Fibroblast of the aortic adventitia (primary cell): ENCODE measurements at regions not wholly inside any gene's neighbourhood (a gene's known extent, or its start where the extent isn't known, plus 50 kb on each side); places are given as distances from the start of the nearest gene placed in this dataset.

ENCODE experiments used
- DNase-seq: peaks from one replicate; pipeline ENCODE4 v3.0.0-alpha.2; 2010; ENCODE audit warnings: low read depth
- H3K4me3 ChIP-seq: 2 replicates; pipeline ENCODE4 v1.5.1; 2011; ENCODE audit warnings: low read depth, mild to moderate bottlenecking, control low read depth, low read length, moderate library complexity
- TF ChIP-seq, protein P1 (sequence below): IDR thresholded peaks from 2 replicates; pipeline ENCODE4 v1.5.1; 2011; ENCODE audit warnings: mild to moderate bottlenecking, low read length, control low read depth, inconsistent platforms; ENCODE audit not compliant: insufficient read depth

DNA sequence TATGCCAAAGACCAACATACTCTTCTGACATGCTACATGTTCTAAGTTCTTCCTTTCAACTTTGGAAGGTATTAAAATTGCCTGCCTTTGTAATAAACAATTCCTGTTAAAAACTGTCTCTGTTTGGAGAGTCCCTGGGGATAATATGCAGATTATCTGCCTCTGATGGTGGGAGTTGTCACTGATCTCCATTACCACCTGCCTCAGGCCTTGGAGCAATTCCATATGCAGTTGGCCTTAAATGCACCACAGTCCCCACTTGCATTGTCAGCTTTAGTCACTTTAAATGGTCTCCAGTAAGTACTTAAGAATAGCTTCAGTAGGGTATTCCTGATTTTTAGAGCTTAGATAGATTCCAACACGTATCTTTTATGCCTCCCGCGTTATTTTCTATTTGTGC, 121.1 kb upstream of the GOLIM4 start:
- no peak for DNase-seq
- TF ChIP-seq, protein P1, sequence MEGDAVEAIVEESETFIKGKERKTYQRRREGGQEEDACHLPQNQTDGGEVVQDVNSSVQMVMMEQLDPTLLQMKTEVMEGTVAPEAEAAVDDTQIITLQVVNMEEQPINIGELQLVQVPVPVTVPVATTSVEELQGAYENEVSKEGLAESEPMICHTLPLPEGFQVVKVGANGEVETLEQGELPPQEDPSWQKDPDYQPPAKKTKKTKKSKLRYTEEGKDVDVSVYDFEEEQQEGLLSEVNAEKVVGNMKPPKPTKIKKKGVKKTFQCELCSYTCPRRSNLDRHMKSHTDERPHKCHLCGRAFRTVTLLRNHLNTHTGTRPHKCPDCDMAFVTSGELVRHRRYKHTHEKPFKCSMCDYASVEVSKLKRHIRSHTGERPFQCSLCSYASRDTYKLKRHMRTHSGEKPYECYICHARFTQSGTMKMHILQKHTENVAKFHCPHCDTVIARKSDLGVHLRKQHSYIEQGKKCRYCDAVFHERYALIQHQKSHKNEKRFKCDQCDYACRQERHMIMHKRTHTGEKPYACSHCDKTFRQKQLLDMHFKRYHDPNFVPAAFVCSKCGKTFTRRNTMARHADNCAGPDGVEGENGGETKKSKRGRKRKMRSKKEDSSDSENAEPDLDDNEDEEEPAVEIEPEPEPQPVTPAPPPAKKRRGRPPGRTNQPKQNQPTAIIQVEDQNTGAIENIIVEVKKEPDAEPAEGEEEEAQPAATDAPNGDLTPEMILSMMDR, result no peak
- no peak overlapping the region for H3K4me3 ChIP-seq

DNA sequence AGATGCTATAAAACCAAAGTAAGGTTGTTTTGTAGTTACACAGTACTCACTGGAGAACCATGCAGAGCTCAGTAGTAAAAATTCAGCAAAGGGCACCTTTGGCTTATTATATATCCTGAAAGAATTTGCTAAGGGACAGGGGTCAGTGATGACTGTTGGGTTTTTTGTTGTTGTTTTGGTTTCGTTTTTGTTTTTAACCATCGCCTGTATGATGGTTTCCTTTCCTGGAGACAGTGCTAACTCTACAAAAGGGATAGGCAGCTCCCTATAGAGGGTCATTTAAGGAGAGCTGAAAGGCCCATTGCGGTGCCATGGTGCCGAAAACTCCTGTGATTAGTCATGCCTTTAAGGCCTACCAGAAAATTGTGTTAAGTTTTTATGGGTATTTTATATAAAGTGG, 118.2 kb upstream of the GOLIM4 start:
- DNase-seq, result no peak
- TF ChIP-seq, protein P1, result no peak
- no peak overlapping the region for H3K4me3 ChIP-seq

DNA sequence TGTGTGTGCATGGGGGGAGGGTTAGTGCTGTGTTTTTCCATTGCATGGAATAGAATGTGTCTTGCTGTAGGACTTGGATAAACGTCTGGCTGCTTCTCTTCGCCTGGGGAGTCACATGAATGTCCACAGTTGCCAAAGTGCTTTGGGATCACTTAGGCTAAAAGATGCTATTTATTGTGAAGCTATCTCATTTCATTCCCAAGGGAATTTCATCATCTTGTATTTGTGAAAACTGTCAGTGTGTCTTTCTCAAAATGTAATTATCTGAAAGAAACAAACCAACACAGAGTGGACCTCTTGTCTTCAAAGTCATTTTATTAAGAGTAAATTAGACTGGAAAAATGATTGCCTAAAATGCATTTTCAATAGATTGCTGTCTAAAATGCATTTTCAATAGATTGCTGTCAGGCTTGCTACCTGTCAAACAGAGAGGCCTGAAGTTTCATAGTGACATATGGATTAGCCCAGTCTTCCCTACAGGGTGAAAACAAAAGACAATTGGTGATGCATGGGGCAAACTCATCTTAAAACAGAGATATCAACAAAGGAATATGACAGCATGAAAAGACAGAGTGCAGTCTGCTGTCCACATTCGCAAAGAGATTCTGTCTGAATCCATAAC, 117.1 kb upstream of the GOLIM4 start:
- TF ChIP-seq, protein P1, result no peak
- H3K4me3 ChIP-seq, result no peak overlapping the region
- DNase-seq, result no peak

DNA sequence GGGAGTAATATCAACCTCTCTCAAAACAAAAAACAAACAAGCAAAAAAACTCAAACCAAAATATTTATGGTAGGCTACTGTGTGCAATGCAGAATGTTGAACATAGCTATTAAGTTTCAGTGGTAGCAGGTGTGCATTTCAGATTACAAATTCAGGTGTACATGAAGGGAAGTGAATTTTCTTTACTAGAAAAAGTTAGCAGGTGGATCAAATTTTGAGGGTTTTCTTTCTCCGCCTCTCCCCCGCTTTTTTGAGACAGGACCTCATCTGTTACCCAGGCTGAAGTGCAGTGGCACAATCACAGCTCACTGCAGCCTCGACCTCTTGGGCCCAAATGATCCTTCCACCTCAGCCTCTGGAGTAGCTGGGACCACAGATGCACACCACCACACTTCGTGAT, 109.7 kb upstream of the GOLIM4 start:
- H3K4me3 ChIP-seq, result no peak overlapping the region
- TF ChIP-seq, protein P1, result no peak
- DNase-seq, result no peak

DNA sequence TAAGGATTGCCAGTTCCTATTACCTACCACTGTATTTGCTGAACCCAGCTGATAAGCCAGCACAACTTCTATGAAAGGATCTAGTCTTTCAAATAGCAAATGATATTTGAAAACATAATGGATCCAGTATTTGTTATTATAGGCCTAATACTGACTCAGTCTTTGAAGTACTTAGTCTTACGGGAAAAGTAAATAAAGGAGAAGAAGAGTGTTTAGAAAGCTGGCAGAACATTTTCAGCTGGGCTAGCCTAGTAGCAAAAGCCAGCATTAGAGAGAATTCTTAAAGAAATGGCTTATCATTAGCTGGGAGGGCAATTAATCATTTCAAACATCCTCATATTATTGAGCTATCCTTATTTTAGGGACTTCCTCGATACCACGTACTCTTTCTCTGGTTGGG, 101.4 kb upstream of the GOLIM4 start:
- TF ChIP-seq, protein P1, result no peak
- no peak for DNase-seq
- no peak overlapping the region for H3K4me3 ChIP-seq

DNA sequence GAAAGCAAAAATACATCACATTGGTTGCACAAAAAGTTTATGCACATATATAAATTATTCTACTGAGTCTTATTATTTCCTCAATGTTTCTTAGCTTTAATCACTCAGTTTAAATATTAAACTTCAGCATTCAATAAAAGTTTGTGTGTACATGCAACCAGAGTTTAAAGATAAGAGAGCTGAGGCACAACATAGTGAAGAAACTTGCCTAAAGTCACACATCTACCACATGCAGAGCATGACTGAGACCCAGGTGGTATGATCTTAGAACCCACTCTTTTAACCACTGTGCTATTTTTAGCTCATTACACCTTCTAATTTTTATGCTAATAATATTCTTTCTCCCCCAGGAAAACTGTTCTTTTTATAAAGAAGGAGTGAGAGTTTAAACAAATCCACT, 96.1 kb upstream of the GOLIM4 start:
- no peak for DNase-seq
- TF ChIP-seq, protein P1, result no peak
- H3K4me3 ChIP-seq, result no peak overlapping the region

DNA sequence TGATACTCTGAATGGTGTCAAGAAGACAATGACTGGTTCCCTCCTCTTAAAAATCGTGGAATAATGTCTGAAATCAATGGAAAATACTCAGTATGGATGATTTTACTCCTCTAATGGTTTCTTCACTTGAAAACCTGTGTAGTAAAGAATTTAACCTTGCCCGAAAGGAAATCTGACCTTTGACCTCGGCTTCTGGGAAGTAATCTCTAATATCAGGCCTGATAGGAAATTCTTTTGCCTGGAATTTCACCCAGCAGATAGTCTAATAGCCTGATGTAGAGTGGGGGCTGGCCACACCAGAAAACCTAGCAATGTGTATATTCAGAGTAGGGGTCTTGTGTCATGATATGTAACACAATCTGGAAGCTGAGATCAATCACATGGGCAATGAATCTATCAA, 91.5 kb upstream of the GOLIM4 start:
- H3K4me3 ChIP-seq, result no peak overlapping the region
- no peak for DNase-seq
- TF ChIP-seq, protein P1, result no peak
